ENCODE measurements at regions not wholly inside any gene's neighbourhood (a gene's known extent, or its start where the extent isn't known, plus 50 kb on each side); places are given as distances from the start of the nearest gene placed in this dataset.

DNA sequence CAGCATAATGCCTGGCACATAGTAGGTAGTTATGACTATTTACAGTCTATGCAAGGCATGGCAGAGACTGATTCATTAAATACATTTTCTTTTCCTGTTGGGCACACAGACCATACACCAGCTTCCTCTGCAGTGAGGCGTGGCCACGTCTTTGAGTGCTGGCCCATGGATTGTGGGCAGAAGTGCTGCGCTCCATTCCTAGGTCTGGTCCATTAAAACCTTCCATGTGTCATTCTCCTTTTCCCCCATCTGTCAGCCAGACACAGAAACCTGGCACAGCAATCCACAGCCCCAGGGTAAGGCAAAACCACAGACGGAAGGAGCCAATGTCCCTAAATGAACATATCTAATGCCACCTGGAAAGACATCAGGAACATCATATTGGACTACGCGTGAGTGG, 141.9 kb downstream of the TTC32 start:
- no peak for DNase-seq (ENCODE audit: low spot score)
- TF ChIP-seq, protein P1, sequence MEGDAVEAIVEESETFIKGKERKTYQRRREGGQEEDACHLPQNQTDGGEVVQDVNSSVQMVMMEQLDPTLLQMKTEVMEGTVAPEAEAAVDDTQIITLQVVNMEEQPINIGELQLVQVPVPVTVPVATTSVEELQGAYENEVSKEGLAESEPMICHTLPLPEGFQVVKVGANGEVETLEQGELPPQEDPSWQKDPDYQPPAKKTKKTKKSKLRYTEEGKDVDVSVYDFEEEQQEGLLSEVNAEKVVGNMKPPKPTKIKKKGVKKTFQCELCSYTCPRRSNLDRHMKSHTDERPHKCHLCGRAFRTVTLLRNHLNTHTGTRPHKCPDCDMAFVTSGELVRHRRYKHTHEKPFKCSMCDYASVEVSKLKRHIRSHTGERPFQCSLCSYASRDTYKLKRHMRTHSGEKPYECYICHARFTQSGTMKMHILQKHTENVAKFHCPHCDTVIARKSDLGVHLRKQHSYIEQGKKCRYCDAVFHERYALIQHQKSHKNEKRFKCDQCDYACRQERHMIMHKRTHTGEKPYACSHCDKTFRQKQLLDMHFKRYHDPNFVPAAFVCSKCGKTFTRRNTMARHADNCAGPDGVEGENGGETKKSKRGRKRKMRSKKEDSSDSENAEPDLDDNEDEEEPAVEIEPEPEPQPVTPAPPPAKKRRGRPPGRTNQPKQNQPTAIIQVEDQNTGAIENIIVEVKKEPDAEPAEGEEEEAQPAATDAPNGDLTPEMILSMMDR (IDR thresholded peaks at IDR 0.05; ENCODE audit: extremely low read depth, missing control alignments), result no peak

DNA sequence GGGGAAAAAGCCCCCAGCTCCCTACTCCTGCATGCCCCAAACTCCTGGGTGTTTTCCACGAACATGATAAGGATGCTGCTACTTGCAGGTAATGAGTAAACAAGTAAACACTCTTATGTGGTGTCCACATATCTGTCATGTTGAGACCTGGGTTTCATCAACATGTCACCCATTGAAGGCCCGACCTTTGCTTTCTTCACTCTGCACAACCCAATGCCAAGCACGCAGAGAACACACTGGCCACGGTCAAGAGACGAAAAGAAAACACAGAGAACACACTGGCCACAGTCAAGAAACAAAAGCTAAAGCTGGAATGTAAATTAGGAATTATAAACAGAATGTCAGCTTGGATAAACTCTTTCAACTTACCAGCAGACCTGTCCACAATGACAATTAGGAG, 143.1 kb downstream of the TTC32 start:
- DNase-seq (ENCODE audit: low spot score), result no peak
- TF ChIP-seq, protein P1 (IDR thresholded peaks at IDR 0.05; ENCODE audit: extremely low read depth, missing control alignments), result no peak

DNA sequence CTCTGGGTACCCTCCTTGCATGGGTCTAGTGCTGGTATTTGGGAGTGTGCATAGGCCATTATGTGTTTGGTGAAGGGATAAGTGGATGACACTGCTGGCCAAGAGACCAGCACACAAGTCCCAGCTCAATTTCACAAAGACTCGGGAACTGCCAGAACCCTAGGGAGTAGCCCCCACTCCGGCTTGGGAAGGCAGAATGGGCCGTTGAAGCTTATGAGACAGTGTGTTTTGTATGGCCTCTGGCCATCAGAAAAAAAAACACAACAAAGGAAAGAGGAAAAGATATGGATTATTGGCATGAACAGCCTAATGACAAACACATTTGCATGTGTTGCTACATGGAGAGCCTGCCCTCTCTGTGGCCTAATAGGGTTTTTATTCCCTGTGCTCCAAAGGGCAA, 144.2 kb downstream of the TTC32 start:
- TF ChIP-seq, protein P1 (IDR thresholded peaks at IDR 0.05; ENCODE audit: extremely low read depth, missing control alignments), result no peak
- DNase-seq (ENCODE audit: low spot score), result no peak

DNA sequence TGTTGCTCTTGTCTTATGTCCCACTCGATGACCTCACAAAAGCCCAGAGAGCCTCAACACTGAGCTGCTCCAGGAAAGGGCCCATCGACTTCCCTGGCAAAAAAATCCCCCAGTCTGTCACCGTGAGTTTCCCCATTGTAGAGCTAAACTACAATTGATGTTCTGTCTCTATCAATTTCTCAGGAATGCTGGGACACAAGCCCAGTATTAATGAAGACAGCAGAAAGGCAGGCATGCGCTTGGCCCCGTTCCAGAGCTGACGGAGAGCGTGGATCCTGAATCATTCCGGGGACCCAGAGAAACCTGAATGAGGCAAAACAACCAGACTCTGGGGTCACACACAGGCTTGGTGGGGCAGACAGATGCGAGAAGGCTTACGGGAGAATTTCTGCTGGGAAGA, 146.9 kb downstream of the TTC32 start:
- no peak for DNase-seq (ENCODE audit: low spot score)

DNA sequence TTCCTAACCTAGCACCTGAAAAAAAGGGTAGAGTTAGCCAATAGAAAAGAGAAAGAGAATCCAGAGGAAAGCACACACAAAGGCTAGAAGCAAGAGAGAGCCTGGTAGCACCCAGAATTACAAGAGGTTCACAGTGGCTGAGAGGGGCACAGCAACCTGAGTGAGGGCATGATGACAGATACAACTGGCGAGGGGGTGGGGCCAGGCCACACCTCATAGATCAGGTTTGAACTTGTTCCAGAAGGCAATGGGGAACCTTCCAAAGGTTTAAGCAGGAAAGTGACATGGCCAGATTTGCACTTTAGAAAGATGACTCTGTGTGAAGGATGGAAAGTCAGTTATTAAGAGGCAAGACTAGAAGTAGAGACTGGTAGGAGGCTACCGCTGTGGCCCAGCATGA, 148.0 kb downstream of the TTC32 start:
- no peak for DNase-seq (ENCODE audit: low spot score)
- TF ChIP-seq, protein P1 (IDR thresholded peaks at IDR 0.05; ENCODE audit: extremely low read depth, missing control alignments), result no peak

More for the DNA sequence above, 146.9 kb downstream of the TTC32 start:
- TF ChIP-seq, protein P1 (IDR thresholded peaks at IDR 0.05; ENCODE audit: extremely low read depth, missing control alignments), result no peak

DNA sequence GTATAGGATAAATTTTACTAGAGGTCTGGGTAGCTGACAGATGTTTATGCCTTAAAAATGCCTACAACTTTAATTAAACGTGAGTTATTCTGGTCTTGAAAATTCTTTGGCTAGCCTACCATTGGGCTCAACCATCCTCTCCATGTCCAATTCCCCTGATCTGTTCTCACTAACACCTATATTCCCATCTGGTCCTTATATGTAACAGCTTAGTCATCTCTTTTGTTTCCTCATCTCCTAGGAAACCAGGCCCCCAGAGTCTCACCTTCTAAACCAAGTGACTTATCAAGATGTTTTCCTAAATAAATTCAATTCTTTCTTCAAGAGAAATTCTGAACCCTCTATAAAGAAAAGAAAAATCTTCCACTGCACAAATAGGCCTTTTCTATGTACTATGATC, 148.5 kb downstream of the TTC32 start:
- TF ChIP-seq, protein P1 (IDR thresholded peaks at IDR 0.05; ENCODE audit: extremely low read depth, missing control alignments), result no peak
- DNase-seq (ENCODE audit: low spot score), result no peak

DNA sequence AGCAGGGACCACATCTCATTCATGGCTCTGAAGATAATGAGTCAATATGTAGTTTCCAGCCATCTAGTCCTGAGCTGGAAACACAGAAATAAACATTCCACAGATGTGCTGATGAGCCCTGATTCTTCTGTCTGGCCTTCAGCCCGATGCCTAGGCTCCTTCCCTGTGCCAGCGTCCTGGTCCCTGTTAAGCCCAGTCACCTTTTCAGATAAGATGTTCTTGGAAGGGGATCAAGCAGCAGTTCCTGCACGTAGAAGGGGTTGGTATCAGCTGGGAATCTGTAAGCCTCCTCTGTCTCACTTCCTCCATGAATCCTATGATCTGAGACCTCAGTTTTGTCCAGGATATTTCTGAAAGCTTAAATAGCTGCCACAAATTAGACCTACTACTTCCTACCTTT, 149.3 kb downstream of the TTC32 start:
- no peak for DNase-seq (ENCODE audit: low spot score)
- TF ChIP-seq, protein P1 (IDR thresholded peaks at IDR 0.05; ENCODE audit: extremely low read depth, missing control alignments), result no peak

All from GM20000 (cell line).